Stimulated activated naive CD4-positive, alpha-beta T cell (primary cell): ENCODE measurements at regions not wholly inside any gene's neighbourhood (a gene's known extent, or its start where the extent isn't known, plus 50 kb on each side); places are given as distances from the start of the nearest gene placed in this dataset.
"Not testable (repeated sequence)": the region's sequence is repeated elsewhere in the genome, so short reads cannot be mapped to it uniquely, and the experiment has no call there.

Experiments used
- DNase-seq, 6 experiments: peaks; one replicate each; lab custom pipeline; 2025; lab: John Stamatoyannopoulos, UW

- DNase-seq: no peak
These were observed 2118.8 kb upstream of the WWC1 start for GRCh38 chr5:166172597-166172996.

- DNase-seq: no peak
These were observed 2112.9 kb upstream of the WWC1 start for GRCh38 chr5:166178411-166179080.

GRCh38 chr5:166185185-166185584 is 2106.3 kb upstream of the WWC1 start:
- DNase-seq: no peak

- DNase-seq: no peak
These were observed 2102.7 kb upstream of the WWC1 start for GRCh38 chr5:166188501-166189325.

- DNase-seq: no peak
These were observed 2098.7 kb upstream of the WWC1 start for GRCh38 chr5:166192696-166193095.

- no peak for DNase-seq
These were observed 2095.5 kb upstream of the WWC1 start for GRCh38 chr5:166195981-166196380.

- DNase-seq: no peak
These were observed 2090.9 kb upstream of the WWC1 start for GRCh38 chr5:166200532-166200931.

GRCh38 chr5:166211640-166212039 is 2079.8 kb upstream of the WWC1 start:
- DNase-seq: no peak

GRCh38 chr5:166236327-166236726 is 2055.1 kb upstream of the WWC1 start:
- no peak for DNase-seq

- DNase-seq: no peak
These were observed 2050.7 kb upstream of the WWC1 start for GRCh38 chr5:166240705-166241104.

GRCh38 chr5:166245556-166245955 is 2045.9 kb upstream of the WWC1 start:
- no peak for DNase-seq

GRCh38 chr5:166251786-166252185 is 2039.7 kb upstream of the WWC1 start:
- no peak for DNase-seq

GRCh38 chr5:166257661-166258060 is 2033.8 kb upstream of the WWC1 start:
- no peak for DNase-seq

GRCh38 chr5:166262395-166262794 is 2029.0 kb upstream of the WWC1 start:
- no peak for DNase-seq

- no peak for DNase-seq
These were observed 2023.5 kb upstream of the WWC1 start for GRCh38 chr5:166267907-166268306.

- no peak for DNase-seq
These were observed 2020.7 kb upstream of the WWC1 start for GRCh38 chr5:166270712-166271111.

GRCh38 chr5:166276006-166276405 is 2015.4 kb upstream of the WWC1 start:
- no peak for DNase-seq

- DNase-seq: no peak
These were observed 2011.6 kb upstream of the WWC1 start for GRCh38 chr5:166279828-166280227.

GRCh38 chr5:166281433-166281832 is 2010.0 kb upstream of the WWC1 start:
- DNase-seq: no peak

GRCh38 chr5:166282939-166283338 is 2008.5 kb upstream of the WWC1 start:
- DNase-seq: no peak

GRCh38 chr5:166285361-166285760 is 2006.1 kb upstream of the WWC1 start:
- no peak for DNase-seq

GRCh38 chr5:166286832-166287231 is 2004.6 kb upstream of the WWC1 start:
- no peak for DNase-seq

GRCh38 chr5:166287866-166288265 is 2003.6 kb upstream of the WWC1 start:
- DNase-seq: no peak

- not testable (repeated sequence) for DNase-seq
These were observed 1999.6 kb upstream of the WWC1 start for GRCh38 chr5:166291800-166292199.
